GM03348 (cell line): ENCODE measurements at regions not wholly inside any gene's neighbourhood (a gene's known extent, or its start where the extent isn't known, plus 50 kb on each side); places are given as distances from the start of the nearest gene placed in this dataset.

Experiments
- DNase-seq: peaks from one replicate; pipeline ENCODE4 v3.0.0; 2012; ENCODE audit warnings: low spot score

DNA sequence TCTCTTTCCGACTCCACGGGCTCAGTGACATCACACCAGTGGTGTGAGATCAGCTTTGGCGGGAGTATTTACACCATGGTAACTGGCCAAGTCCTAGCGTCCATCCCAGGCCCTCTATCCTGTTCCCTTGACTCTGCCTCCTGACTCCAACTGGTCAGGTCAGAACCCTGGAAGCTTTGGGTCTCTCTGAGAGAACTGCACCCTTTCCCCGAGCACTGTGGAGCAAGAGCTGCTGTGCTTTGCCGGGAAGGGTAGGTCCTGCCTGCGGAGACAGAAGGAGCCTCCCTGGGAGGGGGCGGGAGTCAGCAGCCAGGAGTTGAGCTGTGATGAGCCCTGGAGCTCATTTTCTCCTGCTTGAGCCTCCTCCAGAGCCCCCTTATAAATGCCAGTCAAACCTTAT lies 212.1 kb upstream of the TNRC6C start:
- no peak for DNase-seq

DNA sequence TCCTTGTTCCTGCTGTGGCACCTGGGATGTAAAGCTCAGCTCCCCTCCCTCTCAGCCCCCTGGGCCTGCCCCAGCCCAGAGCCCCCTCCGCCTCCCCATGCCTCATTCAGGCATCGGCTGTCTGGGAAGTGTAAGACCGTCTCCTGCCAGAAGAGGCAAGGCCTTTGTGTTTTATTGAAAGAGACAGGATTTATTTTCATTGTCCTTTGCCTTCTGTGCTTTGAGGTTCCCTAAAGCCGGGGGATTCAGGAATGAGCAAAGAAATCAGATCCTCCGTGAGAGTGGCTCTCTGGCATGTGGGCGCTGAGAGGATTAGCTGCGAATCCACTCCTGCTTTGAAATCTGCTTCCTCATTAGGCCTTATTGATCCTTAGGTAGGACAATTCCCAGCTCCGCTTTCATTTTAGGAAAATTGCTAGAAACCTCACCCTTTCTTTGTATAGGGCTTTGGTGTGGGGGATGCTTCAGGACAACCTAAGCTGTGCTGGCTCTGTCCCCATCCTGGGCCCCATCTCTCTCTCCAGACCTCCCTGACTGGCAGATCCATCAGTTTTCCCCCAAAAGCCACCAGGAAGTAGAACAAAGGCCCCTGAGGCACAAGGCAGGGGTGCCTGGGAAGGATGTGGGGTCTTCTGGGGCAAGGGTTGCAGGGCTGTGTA lies 211.5 kb upstream of the TNRC6C start:
- no peak for DNase-seq

DNA sequence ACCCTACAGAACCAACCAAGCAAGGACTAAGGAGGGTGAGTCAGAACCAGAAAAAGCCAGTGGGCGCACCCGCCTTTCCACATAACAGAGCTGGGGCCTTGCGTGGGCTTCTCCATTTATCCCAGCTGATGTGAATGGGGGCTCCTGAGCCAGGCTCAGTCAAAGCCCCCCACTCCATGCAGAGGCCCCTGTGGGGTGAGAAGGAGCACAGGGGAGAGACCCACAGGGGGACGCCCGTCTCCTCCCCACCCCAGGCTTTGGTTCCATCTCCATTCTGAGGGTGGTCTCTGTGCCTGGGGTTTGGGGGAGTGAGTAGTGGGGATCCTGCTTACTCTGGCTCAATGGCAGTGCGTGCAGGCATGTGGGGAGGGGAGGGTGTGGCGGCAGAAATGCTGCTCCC lies 210.1 kb upstream of the TNRC6C start:
- no peak for DNase-seq

DNA sequence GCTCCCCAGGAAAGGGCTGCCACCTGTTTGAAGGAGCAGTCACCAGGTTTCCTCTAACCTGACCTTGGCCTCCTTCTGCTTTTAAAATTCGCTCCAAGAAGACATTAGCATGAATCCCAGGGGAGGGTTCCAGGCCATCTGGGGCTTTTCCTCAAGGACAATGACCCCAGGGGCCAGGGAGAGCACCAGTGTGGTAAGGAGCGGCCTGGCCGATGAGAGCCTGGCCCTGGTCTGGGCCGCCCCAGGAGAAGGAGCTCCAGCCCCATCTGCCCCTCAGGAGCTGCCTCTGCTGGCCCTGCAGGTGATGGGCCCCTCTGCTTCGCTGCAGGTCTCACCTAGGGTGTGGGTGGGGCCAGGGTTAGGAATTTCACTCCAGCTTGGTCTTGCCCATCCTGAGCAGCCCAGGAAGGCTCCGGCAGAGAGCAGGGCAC lies 209.2 kb upstream of the TNRC6C start:
- no peak for DNase-seq

DNA sequence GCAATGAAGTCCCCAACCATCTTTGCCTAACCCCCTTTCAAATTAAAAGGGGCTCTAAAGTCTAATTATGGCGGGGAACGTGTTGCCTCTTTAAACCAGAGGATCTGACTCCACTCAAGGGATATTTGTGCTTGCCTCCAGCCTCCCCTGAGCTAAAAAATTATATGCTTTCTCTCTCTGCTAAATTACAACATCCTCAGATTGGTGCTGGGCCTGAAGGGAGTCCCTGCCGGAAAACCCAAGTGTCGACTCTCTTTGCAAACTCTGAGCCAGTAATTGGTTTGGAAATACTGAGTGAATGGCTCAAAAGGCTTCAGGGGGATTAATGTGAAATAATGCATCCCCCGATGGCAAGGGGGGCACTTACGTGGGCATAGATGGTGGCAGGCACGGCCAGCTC lies 208.5 kb upstream of the TNRC6C start:
- DNase-seq = no peak

DNA sequence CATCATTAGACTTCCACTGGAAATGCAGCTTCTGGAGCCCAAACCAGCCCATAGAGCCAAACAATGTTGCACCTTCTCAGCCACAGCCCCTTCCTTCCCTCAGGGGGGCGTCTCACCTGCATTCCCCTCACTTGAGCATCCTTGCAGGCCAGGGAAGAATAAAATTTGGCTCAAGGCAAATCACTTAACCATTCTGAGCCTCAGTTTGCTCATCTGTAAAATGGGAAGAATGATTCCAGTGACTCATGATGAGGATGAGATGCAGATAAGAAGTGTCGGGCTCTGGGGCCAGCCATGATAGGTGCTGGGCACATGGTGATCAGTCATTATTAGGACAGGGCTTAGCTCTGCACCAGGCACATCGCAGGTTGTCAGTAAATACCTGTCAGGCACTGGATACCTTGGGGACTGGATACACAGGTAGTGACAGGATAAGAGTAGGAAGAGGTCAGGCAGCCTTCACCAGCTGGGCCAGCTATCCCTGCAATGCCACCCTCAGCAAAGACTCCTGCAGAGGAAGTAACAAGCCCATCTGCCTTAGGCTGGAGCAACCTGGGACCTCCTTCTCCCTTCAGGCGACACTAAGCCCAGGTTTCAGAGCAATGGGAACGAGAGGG lies 208.0 kb upstream of the TNRC6C start:
- no peak for DNase-seq

DNA sequence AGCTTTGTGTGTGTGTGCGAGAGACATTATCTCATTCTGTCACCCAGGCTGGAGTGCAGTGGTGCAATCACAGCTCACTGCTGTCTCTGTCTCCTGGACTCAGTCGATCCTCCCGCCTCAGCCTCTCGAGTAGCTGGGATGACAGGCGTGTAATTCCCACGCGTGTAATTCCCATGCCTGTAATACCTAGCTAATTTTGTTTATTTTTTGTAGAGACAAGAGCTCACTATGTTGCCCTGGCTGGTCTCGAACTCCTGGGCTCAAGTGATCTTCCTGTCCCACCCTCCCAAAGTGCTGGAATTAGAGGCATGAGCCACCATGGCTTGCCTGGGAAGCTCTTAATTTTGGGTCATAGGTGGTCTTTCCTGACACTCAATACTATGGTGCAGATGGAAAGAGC lies 205.3 kb upstream of the TNRC6C start:
- no peak for DNase-seq

DNA sequence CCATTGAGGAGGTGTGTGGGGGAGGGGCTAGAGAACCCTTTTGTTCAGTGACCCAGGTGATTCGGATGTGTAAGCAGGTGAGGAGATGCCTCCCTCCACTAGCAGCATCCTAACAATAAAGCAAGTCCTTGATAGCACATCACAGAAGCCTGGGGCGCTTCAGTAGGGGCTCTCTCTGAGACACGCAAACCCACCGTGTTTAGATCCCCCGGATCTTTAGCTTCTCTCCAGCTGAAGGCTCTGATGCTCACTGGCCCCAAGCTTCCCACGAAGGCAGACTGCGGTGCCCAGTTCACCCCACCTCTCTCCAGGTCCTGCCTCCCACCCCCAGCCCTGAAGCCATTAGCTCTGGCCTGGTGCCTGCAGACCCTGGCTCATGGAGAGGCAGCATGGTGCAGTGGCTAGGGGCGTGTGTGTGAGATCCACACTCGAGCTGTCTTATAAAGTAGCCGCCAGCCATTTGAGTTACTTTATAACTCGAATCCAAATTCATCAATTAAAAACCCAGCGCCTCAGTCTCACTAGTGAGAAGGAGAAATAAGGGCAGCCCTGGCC lies 204.7 kb upstream of the TNRC6C start:
- DNase-seq = no peak

DNA sequence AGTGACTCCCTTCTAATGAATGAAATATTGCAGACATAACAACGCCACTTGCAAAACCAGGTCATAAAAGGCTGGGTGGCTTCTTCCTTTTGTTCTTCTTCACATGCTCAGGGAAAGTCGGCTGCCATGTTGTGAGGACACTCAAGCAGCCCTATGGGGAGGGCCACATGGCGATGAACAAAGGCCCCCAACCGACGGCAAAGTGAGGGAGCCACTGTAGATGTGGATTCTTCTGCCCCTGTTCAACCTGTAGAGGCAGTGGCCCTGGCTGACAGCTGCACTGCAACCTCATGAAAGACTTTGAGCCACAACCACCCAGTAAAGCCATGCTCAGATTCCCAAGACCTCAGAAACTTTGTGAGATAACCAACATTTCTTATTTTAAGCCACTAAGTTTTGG lies 203.5 kb upstream of the TNRC6C start:
- DNase-seq = no peak

DNA sequence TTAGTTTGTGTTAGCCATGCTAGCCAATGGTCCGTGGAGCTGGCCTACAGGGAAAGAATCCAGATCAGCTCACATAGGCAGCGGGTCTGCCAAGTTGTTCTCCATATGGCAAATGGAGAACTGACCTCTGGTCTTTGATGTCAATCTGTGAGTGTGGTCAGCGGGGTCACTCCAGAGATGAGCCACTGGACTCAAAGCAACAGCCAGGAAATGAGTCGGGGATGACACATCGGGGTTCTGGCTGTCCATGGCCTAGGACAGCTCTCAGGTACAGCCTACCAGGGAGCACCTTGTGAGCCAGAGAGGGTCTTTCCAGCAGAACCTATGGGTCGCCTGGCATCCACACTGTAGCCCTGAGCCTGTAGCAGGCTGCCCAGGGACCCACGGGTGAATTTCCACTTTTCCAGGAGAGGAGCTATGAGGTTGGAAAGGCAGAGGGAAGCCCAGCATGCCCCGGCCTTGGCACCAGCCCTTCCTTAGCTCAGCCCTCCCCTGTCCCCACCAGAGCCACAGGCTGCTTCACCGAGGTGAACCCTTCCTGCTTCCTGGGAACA lies 203.0 kb upstream of the TNRC6C start:
- no peak for DNase-seq

DNA sequence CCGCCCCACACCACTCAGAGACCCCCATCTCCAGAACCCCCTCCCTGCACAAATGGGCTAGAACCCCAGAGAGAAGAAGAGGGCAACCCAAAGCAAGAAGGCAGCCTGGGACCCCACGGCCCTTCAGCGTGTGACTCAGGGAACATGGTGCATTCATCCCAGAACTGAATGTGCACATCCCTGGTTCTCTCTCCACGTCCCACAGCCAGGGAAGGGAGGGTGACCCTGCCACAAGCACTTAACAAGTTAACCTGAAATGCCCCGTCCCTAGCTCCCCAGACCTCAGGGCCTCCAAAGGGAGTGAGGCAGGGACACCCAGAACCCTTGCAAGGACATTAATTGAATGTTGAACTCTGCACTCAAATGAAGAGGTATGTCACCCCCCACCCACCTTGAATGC lies 202.5 kb upstream of the TNRC6C start:
- DNase-seq = no peak

DNA sequence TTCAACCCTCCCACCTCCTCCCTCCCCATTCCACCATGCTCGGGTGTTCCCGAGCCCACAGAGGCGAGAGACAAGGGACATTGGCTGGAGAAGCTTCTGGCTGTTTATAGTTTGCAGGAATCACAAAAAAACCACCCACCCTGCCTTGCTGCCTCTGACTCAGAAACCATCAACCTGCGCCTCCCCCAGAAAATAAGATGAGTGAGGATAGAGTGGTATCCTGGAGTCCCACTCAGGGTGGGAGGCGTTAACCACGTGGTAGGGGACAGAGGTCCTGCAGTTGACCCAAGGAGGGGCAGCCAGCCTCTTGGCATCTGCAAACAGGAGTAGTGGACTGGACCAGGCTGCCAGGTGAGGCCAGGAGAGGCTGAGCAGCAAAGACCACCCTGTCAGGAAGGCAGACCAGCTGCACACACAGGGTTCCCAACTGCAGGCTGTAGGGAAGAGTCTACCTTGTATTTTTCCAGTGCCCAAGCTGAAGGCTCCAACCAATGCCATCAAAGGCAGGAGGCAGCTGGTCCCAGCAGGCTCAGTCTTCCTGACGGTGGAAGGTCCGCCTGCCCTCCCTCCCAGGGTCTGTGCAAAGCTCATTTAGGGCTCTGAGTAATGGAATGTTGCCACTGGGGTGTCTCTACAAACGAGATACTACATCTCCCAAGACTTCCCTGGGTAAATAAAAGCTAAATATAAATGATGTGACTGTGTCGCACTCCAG lies 201.5 kb upstream of the TNRC6C start:
- DNase-seq = no peak

DNA sequence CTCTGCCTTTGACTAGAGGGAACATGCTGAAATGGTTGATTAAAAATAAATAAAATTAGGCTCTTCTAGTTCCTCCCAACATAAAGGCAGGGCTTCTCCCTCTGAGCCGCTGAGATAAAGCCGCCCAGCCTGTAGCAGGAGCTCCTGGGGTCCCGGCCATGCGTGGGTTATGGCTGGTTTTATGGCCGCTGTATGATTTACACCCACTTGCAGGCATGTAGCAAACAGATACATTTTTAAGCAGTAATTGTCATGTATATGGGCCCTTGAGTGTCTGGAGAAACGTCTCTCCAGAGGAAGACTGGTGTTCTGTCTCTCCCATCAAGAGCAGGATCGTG lies 201.0 kb upstream of the TNRC6C start:
- DNase-seq = no peak

DNA sequence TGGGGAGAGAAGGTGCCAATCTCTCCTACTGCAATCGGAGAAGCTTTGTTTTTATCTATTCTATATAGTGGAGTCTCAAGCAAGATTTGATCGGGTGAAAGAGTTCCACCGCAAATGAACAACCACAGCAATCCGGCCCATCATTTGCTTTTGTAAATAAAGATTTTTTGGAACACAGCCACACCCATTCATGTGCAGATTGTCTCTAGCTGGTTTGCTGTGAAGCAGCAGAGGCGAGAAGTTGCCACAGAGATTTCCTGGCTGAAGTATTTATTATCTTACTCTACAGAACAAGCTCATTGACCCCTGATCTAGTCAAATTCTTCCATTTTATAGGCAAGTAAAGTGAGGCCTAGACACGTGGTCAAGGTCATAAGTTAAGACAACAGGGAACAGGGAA lies 195.5 kb upstream of the TNRC6C start:
- DNase-seq = no peak

DNA sequence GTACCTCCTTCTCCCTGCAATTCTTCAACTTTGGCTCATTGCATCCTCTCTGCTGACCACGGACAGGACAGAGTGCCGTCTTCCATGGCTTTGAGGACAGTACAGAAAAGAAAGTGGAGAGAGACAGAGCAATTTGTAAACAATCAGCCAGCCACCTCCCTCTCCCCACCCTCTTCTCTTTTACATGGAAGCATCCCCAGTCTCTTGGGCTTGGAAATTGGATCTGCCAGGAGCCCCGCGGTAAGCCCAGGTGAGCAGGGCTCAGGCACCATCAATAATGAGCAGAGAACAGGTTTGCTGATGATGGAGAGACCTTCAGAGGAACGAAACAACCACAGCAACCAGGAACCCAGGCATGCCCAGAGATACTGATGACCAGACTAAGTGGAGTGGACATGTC lies 194.9 kb upstream of the TNRC6C start:
- no peak for DNase-seq

DNA sequence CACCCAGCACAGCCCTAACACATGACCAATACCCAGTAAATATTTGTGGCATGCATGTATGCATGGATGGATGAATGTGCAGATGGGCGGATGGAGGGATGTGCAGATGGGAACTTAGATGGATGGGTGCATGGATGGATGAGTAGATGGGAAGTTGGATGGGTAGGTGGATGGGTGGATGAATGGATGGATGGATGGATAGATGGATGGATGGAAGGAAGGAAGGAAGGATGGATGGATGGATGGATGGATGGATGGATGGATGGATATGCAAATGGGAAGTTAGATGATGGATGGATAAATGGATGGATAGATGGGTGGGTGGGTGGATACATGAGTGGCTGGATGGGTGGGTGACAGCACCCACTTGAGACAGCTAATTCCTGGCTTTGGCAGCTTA lies 193.2 kb upstream of the TNRC6C start:
- DNase-seq = no peak

DNA sequence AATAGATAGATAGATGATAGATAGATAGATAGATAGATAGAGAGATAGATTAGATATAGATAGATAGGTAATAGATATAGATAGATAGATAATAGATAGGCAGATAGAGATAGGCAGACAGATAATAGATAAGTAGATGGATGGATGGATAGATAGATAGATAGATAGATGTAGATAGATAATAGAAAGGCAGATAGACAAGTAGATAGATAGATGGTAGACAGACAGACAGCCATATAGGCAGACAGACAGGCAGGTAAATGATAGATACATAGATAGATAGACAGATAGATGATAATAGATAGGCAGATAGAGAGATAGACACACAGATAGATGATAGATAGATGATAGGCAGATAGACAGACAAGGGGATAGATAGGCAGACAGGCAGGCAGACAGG lies 191.4 kb upstream of the TNRC6C start:
- DNase-seq = no peak

DNA sequence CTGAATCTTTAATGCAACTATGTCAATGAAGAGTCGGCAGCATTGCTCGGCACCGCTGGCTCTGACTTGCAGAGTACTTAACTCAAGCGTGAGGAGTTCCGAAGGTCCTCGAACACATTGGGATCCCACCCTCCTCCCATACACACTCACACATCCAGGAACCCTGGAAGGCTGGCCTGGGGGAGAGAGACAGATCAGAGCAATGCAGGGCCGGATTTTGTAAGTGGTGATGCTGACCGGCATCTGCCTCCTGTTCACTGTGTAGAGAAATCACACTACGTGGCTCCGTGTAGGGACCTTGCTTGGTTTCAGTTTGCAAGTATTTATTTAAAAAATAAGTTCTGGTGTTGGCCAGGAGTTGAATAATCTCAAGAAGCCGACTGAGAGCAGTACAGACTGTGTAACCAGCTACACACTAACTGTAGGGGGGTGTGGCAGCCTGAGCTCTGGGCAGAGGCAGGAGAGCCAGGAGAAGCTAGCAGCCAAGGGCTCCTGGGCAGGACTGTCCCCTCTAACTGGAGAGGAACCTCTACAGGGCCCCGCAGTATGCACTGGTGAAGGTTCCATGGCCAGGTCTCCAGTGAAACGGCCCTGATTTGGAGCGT lies 190.2 kb upstream of the TNRC6C start:
- peak; percentile 25 for DNase-seq

DNA sequence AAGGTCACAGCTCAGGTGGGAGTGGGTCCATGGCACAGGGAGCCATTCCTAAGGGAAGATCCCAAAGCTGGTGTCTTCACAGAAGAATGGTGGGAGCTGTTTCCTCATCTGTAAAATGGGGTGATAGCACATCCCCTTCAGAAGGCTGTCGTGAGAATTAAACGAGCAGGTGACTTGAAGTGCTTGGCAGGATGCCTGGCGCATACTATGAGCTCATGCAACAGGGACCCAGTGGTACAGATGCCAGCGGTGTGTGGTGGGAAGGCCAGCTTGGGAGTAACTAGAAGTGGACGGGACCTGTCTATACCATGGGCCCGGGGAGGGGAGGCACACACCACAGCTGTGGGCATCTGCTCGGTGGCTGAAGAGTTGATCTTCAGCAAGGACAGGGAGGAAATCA lies 189.3 kb upstream of the TNRC6C start:
- DNase-seq = no peak

DNA sequence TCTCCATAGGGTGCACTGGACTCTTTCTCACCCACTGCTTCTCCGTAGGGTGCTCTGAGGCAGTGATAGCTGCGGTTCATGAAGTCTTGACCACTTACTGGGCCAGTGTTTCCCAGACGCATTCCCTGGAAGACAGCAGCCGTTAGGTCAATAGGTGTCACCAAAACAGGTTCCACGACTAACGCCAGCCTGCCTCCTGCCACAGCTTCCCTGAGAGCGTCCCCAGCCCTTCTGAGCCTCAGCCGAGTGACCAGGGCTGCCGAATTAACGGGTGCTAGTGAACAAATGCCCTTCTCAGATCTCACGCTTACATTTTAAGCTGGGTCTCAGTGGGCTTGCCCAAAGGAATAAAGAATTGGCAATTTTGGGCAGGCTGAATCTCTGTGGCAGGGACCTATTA lies 188.7 kb upstream of the TNRC6C start:
- DNase-seq = no peak

DNA sequence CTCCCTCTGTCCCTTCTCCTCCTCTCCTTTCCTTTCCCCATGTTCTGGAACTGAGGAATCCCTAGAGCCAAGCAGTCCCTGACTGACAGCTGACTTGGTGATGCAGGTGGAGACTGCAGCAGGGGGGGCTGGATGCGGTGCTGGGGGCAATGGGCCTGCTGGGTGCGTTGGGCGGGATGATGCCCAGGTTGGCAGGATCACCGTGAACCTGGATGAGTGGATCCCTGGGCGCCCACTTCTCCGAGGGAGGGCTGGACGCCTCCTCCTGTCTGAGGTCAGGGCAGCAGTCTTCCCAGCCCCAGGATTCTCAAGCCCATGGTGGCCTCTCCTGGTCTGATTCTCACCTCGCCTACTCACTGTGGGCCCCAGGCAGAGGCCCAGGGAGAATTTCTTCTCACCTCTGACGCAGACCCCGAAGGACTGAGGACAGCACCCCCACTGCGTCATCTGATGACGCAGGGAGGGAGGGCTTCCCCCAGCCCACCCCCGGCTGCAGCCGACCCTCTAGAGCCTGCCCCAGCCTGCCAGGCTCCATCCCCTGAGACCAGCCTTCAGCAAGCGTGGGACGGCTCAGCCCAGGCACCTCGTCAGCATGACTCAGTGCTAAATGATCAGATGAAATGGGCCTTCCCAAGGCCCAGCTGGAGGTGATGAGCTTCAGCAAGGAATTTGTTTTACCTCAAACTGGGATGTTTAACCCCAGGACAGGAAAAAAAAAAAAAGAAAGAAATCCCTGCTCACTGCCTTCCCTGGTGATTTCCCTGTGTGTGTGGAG lies 188.0 kb upstream of the TNRC6C start:
- DNase-seq = peak; percentile 81

DNA sequence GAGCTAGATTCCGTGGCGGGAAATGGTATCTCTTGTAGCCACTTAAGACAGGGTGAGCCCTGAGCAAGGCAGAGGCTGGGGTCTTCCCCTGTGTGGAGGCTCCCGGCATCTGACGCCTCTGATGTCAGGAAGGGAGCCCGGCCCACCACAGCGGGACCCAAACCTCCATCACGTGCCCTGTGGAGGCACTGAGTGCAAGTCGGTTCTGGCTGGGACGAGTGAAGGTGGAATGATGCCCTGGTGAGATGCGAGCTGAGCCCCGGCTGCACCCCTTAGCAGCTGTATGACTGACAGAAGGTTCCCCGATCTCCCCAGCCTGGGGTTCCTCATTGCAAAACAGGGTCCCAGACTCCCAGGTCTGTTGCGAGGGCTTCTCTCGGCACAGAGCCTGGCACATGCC lies 187.4 kb upstream of the TNRC6C start:
- no peak for DNase-seq
